Lung (tissue), 11 donors: ENCODE measurements at regions not wholly inside any gene's neighbourhood (a gene's known extent, or its start where the extent isn't known, plus 50 kb on each side); places are given as distances from the start of the nearest gene placed in this dataset.

ENCODE experiments used
- ATAC-seq: fragments of 200-7000 bp; cut with Tn5 transposase; one replicate; pipeline ENCODE4 v1.9.1; 2020; ENCODE audit warnings: moderate number of reproducible peaks; ENCODE audit not compliant: insufficient read depth, low FRiP score
- DNase-seq, 3 donors: peaks; one replicate each; pipeline ENCODE4 v3.0.0-alpha.2; 2013 to 2017
- H3K27ac ChIP-seq, 2 donors: one replicate each; pipeline ENCODE4 v1.5.1; 2013; ENCODE audit warnings: mild to moderate bottlenecking in 2 of 2, moderate library complexity in 2 of 2, control low read depth in 1 of 2, inconsistent platforms in 1 of 2, low read depth in 1 of 2, low read length in 1 of 2
- H3K27me3 ChIP-seq, 3 donors: one replicate each; pipeline ENCODE4 v1.5.1; 2013; ENCODE audit warnings: low read length in 2 of 3; ENCODE audit not compliant: control insufficient read depth in 3 of 3, insufficient read depth in 3 of 3
- H3K36me3 ChIP-seq, 4 donors: one replicate each; pipeline ENCODE4 v1.5.1; 2013; ENCODE audit warnings: low read length in 4 of 4, mild to moderate bottlenecking in 1 of 4, moderate library complexity in 1 of 4; ENCODE audit not compliant: control insufficient read depth in 4 of 4, insufficient read depth in 4 of 4
- H3K4me1 ChIP-seq, 5 donors: one replicate each; pipeline ENCODE4 v1.5.1; 2013; ENCODE audit warnings: low read length in 5 of 5, mild to moderate bottlenecking in 2 of 5, moderate library complexity in 1 of 5; ENCODE audit not compliant: control insufficient read depth in 5 of 5, insufficient read depth in 5 of 5
- H3K4me3 ChIP-seq: one replicate; pipeline ENCODE4 v1.5.1; 2013; ENCODE audit warnings: mild to moderate bottlenecking, control low read depth, moderate library complexity
- H3K9ac ChIP-seq, 2 donors: one replicate each; pipeline ENCODE4 v1.5.1; 2013; ENCODE audit warnings: low read length in 2 of 2, control low read depth in 1 of 2; ENCODE audit not compliant: insufficient read depth in 1 of 2
- H3K9me3 ChIP-seq, 4 donors: one replicate each; pipeline ENCODE4 v1.5.1; 2013; ENCODE audit warnings: low read length in 3 of 4, mild to moderate bottlenecking in 1 of 4, moderate library complexity in 1 of 4; ENCODE audit not compliant: control insufficient read depth in 4 of 4, insufficient read depth in 3 of 4
- WGBS, 2 donors: extraction: QIAGEN DNeasy Blood & Tissue Kit; methylation state at CpG; one replicate each; pipeline ENCODE4 v1.1.7; 2013; 5-methylcytosine and 5-hydroxymethylcytosine counted together
- TF ChIP-seq, protein P1 (sequence below): IDR thresholded peaks from 2 replicates; pipeline ENCODE4 v1.5.1; 2012; ENCODE audit warnings: mild to moderate bottlenecking; ENCODE audit errors: control extremely low read depth, extremely low read depth
- donor health status: control.
- donor health status: control.
- donor health status: Bipolar disorder and iron deficiency.
- donor health status: healthy.
- donor health status: DM: yes; HTN: yes; CAD: no.

DNA sequence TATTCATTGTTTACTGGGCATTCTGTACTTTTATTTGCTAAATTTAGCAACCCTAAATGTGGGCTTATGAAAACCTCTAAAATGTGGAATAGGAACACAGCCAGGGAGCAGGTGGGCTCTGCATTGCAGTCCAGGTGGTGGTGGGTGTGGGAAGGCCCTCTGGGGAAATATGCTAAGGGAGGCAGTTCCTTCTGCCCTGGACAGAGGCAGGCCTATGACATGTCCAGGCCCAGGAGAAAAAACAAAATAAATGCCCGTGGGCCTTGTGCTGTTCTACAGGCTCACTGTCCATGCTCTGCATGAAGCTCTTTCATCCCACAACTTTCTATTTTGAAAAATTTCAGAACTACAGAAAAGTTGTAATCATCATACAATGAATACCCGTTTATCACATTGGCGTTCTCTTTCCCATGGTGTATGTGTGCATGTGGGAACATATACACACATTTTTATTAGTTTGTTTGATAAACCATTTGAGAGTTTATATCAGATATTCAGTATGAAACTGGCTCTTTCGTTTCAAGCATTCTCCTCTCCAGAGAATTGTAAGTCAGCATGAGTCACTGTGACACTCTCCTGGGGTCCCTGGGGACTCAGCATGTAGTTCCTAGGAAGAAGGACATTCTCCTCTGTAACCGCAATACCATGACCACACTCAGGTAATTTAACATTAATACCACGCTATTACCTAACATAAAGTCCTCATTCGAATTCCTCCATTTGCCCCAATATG is 505.3 kb downstream of the COG6 start:
- Histone ChIP-seq H3K9me3 (no peaks in the 10 kb centered on the region), H3K4me1 (peaks cover 0 to 9% (median 0%) of the 10 kb centered on the region in 5 donors), H3K9ac (no peak overlapping the region), H3K27me3 (no peaks in the 10 kb centered on the region), H3K36me3 (no peaks in the 10 kb centered on the region), H3K27ac (no peak overlapping the region), H3K4me3 (no peak overlapping the region)
- TF ChIP-seq, protein P1, sequence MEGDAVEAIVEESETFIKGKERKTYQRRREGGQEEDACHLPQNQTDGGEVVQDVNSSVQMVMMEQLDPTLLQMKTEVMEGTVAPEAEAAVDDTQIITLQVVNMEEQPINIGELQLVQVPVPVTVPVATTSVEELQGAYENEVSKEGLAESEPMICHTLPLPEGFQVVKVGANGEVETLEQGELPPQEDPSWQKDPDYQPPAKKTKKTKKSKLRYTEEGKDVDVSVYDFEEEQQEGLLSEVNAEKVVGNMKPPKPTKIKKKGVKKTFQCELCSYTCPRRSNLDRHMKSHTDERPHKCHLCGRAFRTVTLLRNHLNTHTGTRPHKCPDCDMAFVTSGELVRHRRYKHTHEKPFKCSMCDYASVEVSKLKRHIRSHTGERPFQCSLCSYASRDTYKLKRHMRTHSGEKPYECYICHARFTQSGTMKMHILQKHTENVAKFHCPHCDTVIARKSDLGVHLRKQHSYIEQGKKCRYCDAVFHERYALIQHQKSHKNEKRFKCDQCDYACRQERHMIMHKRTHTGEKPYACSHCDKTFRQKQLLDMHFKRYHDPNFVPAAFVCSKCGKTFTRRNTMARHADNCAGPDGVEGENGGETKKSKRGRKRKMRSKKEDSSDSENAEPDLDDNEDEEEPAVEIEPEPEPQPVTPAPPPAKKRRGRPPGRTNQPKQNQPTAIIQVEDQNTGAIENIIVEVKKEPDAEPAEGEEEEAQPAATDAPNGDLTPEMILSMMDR = no peak
- DNase-seq (no peak), ATAC-seq (no peak)
- 92 to 94% methylated on average over 7 of the region's 7 CpGs for WGBS, 2 donors

- TF ChIP-seq, protein P1 = no peak
- no peak overlapping the region for H3K4me3 ChIP-seq
- peaks cover 0 to 9% (median 0%) of the 10 kb centered on the region in 5 donors for H3K4me1 ChIP-seq
- H3K27me3 ChIP-seq = no peaks in the 10 kb centered on the region
- ATAC-seq (no peak), DNase-seq (no peak)
- H3K27ac ChIP-seq = no peak overlapping the region
- H3K36me3 ChIP-seq = no peaks in the 10 kb centered on the region
- WGBS, 2 donors = 93 to 96% methylated on average over 4 of the region's 4 CpGs
- no peak overlapping the region for H3K9ac ChIP-seq
- no peaks in the 10 kb centered on the region for H3K9me3 ChIP-seq
These were observed 505.1 kb downstream of the FOXO1 start for GRCh38 chr13:40161351-40161810.

GRCh38 chr13:40161931-40162330 is 504.5 kb downstream of the FOXO1 start:
- Histone ChIP-seq H3K36me3 (no peaks in the 10 kb centered on the region), H3K9ac (no peak overlapping the region), H3K4me3 (no peak overlapping the region), H3K4me1 (peaks cover 0 to 9% (median 0%) of the 10 kb centered on the region in 5 donors), H3K27ac (no peak overlapping the region), H3K27me3 (no peaks in the 10 kb centered on the region), H3K9me3 (no peaks in the 10 kb centered on the region)
- 96 to 100% methylated on average over 2 of the region's 2 CpGs for WGBS, 2 donors
- TF ChIP-seq, protein P1 = no peak
- ATAC-seq (no peak), DNase-seq (no peak)
